GM12891 (cell line): ENCODE measurements at regions not wholly inside any gene's neighbourhood (a gene's known extent, or its start where the extent isn't known, plus 50 kb on each side); places are given as distances from the start of the nearest gene placed in this dataset.

Experiments
- PAX5 ChIP-seq: IDR thresholded peaks from 2 replicates; pipeline ENCODE4 v1.6.1; 2011; ENCODE audit warnings: low read length, moderate library complexity, mild to moderate bottlenecking; ENCODE audit not compliant: insufficient read depth, severe bottlenecking
- POLR2A ChIP-seq: IDR thresholded peaks from 2 replicates; pipeline ENCODE4 v1.6.1; 2011; ENCODE audit warnings: low read depth, low read length, control low read depth
- POLR2AphosphoS5 ChIP-seq: IDR thresholded peaks from 2 replicates; pipeline ENCODE4 v1.6.1; 2011; ENCODE audit warnings: low read depth, low read length, control low read depth
- POU2F2 ChIP-seq: IDR thresholded peaks from 2 replicates; pipeline ENCODE4 v1.6.1; 2011; ENCODE audit warnings: low read depth, mild to moderate bottlenecking, control low read depth, low read length, moderate library complexity
- SPI1 ChIP-seq: IDR thresholded peaks from 2 replicates; pipeline ENCODE4 v1.6.1; 2011; ENCODE audit warnings: low read depth, low read length, control low read depth
- TAF1 ChIP-seq: IDR thresholded peaks from 2 replicates; pipeline ENCODE4 v1.6.1; 2011; ENCODE audit warnings: low read depth, low read length, control low read depth

DNA sequence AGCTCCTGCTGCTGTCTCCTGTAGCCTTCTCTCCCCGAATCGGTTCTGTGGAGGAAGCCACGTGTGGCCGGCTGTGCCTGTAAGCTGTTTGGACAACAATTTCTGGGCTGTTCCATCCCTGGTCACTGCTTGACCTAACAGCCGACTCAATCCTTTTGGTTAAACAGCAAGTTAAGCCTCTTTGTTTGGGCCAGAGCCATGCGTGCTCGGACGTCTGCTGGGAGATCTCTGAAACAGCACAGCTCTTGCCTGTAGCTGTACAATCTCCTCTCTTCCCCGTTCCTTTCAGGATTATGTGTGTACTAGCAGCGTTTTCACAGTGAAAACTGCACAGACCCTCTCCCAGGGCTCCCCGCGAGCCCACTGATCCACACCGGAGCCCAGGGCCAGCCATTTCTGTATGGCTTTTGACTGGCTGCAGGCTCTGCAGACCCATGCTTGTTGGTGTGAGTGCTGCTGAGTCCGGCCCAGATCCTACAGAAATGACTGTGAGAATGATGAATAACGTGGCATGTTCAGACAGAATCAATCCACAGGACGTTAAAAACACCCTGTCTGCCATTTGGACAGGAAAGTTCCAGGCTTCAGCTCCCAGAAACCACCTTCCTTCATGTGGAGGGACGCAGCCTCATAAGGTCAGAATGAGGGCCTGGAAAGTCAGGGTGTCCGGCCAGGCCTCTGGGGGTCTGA, 428.6 kb upstream of the ADARB2 start:
- TF ChIP-seq POLR2A (no peak), TAF1 (no peak), POLR2AphosphoS5 (no peak), SPI1 (no peak), PAX5 (no peak), POU2F2 (no peak)
